ENCODE measurements at regions not wholly inside any gene's neighbourhood (a gene's known extent, or its start where the extent isn't known, plus 50 kb on each side); places are given as distances from the start of the nearest gene placed in this dataset.

DNA sequence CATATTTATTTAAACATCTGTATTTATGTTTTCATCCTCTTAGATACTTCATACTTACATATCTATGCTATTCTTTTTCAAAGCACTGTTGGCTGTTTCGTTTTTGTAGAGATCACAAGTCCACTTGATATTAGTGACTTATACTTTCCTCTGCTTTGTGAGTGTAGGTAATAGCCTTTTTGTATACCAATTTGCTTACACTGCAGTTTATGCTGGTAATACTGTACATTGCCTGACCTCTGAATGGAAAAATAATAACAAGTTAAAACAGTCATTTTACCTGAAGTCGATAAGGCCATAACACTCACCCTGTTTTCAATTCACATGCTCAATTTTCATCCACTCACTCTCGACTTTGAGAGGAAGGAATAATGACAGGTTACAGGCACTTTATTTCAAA is 89.9 kb upstream of the NANOGP8 start:
- Histone ChIP-seq H3K9ac (ENCODE audit: insufficient read length) (no peak overlapping the region), H3K9me3 (ENCODE audit: low read depth, low read length) (no peaks in the 10 kb centered on the region), H3K27ac (no peak overlapping the region), H3K36me3 (ENCODE audit: insufficient read depth, low read length) (no peaks in the 10 kb centered on the region), H3K4me3 (no peak overlapping the region)
- DNase-seq (ENCODE audit: low read depth, low spot score): no peak
- TF ChIP-seq POLR2AphosphoS5 (IDR thresholded peaks at IDR 0.05; ENCODE audit: borderline replicate concordance, low read depth, low read length) (no peak), FOXP2 (optimal IDR thresholded peaks at IDR 0.05; ENCODE audit: control extremely low read depth, extremely low read length, insufficient read depth) (no peak), EZH2 (IDR thresholded peaks at IDR 0.05) (no peak)

DNA sequence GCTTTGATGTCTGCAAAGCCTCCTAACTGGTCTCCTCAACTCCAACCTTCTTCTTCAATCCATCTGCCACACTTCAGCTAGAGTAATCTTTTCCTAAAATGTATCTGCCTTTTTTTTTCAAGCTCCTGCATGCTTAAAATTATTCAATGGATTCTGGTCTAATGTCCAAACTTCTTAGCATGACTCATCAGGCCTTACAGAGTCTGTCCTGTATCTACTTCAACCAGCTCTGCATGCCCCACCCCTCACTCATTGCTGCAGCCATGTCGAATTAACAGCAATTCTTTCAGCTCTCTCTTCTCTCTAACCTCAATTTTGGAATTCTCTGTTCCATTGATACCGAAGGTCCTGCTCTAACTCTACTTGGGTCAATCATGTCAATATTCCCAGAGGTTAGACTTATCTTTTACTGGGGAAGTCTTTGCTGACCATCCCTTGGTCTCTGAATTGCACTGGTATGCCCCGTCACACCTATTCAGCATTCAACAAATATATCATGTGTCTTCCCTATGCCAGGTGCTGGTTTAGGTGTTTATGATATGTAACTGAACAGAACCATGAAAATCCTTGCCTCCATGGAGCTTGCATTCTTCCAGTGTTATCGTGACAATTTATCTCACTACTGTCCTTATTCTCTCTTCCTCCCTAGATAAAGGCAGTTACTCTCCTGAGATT is 88.5 kb upstream of the NANOGP8 start:
- Histone ChIP-seq H3K4me3 (no peak overlapping the region), H3K9me3 (ENCODE audit: low read depth, low read length) (no peaks in the 10 kb centered on the region), H3K9ac (ENCODE audit: insufficient read length) (no peak overlapping the region), H3K36me3 (ENCODE audit: insufficient read depth, low read length) (no peaks in the 10 kb centered on the region), H3K27ac (no peak overlapping the region)
- no peak for TF ChIP-seq EZH2 (IDR thresholded peaks at IDR 0.05)
- no peak for TF ChIP-seq POLR2AphosphoS5 (IDR thresholded peaks at IDR 0.05; ENCODE audit: borderline replicate concordance, low read depth, low read length)
- TF ChIP-seq FOXP2 (optimal IDR thresholded peaks at IDR 0.05; ENCODE audit: control extremely low read depth, extremely low read length, insufficient read depth): no peak
- DNase-seq (ENCODE audit: low read depth, low spot score): no peak

DNA sequence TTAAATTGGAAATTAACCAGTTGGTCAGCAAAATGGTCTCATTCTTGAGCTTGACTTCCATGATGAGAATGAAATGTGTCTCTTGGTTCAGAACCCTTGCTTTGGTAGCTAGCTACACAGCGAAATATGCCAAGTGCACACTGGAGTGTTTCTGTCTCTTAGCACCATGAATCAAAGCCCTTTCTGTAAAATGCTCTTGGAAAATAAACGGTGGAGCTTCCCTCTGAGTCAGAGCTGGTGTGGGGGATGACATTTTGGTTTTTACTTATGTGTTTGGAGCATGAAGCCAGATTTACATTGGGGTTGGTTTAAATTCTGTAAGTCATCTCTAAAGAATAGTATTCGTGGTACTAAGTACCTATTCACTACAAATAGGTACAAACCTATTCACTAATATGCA is 85.1 kb upstream of the NANOGP8 start:
- no peak for DNase-seq (ENCODE audit: low read depth, low spot score)
- TF ChIP-seq EZH2 (IDR thresholded peaks at IDR 0.05) (no peak), POLR2AphosphoS5 (IDR thresholded peaks at IDR 0.05; ENCODE audit: borderline replicate concordance, low read depth, low read length) (no peak), FOXP2 (optimal IDR thresholded peaks at IDR 0.05; ENCODE audit: control extremely low read depth, extremely low read length, insufficient read depth) (no peak)
- no peaks in the 10 kb centered on the region for H3K36me3 ChIP-seq (ENCODE audit: insufficient read depth, low read length)
- no peak overlapping the region for H3K9ac ChIP-seq (ENCODE audit: insufficient read length)
- H3K27ac ChIP-seq: no peak overlapping the region
- H3K9me3 ChIP-seq (ENCODE audit: low read depth, low read length): no peaks in the 10 kb centered on the region
- H3K4me3 ChIP-seq: no peak overlapping the region

DNA sequence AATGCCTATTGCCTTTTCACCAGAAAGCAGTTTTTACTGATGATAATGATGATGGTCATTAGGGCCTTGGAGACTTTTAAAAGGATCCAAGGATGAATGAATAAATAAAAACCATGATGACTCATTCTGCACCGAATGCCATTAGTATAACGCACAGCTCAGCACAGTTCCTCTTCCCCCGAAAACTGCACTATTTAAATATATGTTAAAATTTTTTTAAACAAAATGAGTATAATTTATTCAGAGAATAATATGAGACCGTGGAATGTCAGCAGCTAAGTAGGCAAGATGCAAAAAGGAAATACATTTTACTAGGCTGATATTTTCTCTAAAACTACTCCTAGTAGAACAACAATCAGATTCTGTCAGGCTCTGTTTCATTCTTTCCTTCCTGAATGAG is 83.4 kb upstream of the NANOGP8 start:
- no peak for TF ChIP-seq FOXP2 (optimal IDR thresholded peaks at IDR 0.05; ENCODE audit: control extremely low read depth, extremely low read length, insufficient read depth)
- Histone ChIP-seq H3K27ac (peak overlapping the region; percentile 85; the same call in 1 of the 2 replicates), H3K4me3 (peak overlapping the region; percentile 57), H3K36me3 (ENCODE audit: insufficient read depth, low read length) (no peaks in the 10 kb centered on the region), H3K9me3 (ENCODE audit: low read depth, low read length) (no peaks in the 10 kb centered on the region), H3K9ac (ENCODE audit: insufficient read length) (no peak overlapping the region)
- DNase-seq (ENCODE audit: low read depth, low spot score): peak; percentile 5

DNA sequence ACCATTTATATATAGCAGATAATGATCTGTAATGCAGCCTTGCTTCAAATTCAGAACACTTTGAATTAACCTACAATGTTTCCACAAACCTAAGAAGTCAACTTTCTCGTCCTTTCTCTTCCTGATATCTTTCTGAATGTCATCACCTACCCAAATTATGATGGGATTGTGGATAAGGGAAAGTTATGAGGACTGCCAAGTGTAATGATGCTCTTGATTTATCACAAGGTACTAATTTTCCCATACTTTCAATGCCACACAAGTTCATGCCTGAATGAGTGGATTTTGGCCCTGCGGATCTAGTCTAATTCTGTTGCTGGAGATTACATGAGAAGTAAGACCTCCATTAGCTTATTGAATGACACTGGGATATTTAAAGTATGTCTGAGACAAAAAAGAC is 82.6 kb upstream of the NANOGP8 start:
- no peak for TF ChIP-seq EZH2 (IDR thresholded peaks at IDR 0.05)
- TF ChIP-seq FOXP2 (optimal IDR thresholded peaks at IDR 0.05; ENCODE audit: control extremely low read depth, extremely low read length, insufficient read depth): no peak
- no peak for TF ChIP-seq POLR2AphosphoS5 (IDR thresholded peaks at IDR 0.05; ENCODE audit: borderline replicate concordance, low read depth, low read length)
- Histone ChIP-seq H3K4me3 (no peak overlapping the region), H3K9me3 (ENCODE audit: low read depth, low read length) (no peaks in the 10 kb centered on the region), H3K9ac (ENCODE audit: insufficient read length) (no peak overlapping the region), H3K36me3 (ENCODE audit: insufficient read depth, low read length) (no peaks in the 10 kb centered on the region), H3K27ac (no peak overlapping the region; the same call in 1 of the 2 replicates)
- DNase-seq (ENCODE audit: low read depth, low spot score): no peak

DNA sequence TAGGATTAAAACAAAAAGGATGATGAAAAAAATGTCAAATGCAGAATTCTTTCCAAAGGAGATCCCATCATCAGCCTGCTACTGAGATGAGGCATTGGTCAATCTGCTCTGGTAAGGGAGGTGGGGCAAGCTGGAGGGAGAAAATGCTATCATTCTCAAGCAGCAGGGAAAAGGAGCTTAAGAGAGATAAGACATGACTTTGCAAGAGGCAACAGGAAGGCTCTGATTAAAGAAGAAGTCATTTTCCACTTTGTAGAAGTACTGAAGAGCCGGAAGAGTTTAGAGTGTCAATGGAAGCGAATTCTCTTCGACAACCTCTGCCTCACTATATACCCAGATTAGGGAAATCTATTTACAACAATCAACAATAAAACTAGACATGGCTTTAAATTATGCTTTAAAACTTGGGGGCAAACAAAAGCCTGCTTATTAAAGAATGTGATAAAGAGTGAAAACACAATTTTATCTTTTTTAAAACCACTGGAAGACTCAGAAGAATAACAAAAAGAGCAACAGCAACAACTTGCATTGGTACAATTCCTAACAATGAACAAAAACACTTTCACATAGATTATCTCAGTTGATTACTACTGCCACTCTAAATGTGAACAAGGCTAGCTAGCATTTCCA is 81.8 kb upstream of the NANOGP8 start:
- H3K9ac ChIP-seq (ENCODE audit: insufficient read length): no peak overlapping the region
- no peaks in the 10 kb centered on the region for H3K9me3 ChIP-seq (ENCODE audit: low read depth, low read length)
- H3K27ac ChIP-seq: no peak overlapping the region
- TF ChIP-seq POLR2AphosphoS5 (IDR thresholded peaks at IDR 0.05; ENCODE audit: borderline replicate concordance, low read depth, low read length): no peak
- TF ChIP-seq FOXP2 (optimal IDR thresholded peaks at IDR 0.05; ENCODE audit: control extremely low read depth, extremely low read length, insufficient read depth): no peak
- TF ChIP-seq EZH2 (IDR thresholded peaks at IDR 0.05): no peak
- H3K4me3 ChIP-seq: no peak overlapping the region
- no peak for DNase-seq (ENCODE audit: low read depth, low spot score)
- H3K36me3 ChIP-seq (ENCODE audit: insufficient read depth, low read length): no peaks in the 10 kb centered on the region

DNA sequence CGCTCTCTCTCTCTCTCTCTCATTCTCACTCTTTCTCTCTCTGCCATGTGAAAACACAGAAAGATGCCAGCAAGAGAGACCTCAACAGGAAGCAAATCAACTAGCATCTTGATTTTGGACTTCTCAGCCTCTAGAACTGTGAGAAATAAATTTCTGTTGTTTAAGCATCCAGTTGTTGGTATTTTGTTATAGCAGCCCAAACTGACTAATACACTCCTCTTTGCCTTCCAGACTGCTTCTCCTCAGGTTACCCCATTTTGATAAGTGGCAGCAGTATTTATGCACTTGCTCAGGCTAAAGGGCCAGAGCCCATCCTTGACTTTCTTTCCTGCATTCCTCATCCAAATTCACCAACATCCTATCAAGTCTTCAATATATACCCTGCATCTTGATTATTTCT is 76.6 kb upstream of the NANOGP8 start:
- no peak for DNase-seq (ENCODE audit: low read depth, low spot score)
- no peak overlapping the region for H3K27ac ChIP-seq
- no peaks in the 10 kb centered on the region for H3K36me3 ChIP-seq (ENCODE audit: insufficient read depth, low read length)
- H3K9ac ChIP-seq (ENCODE audit: insufficient read length): no peak overlapping the region
- no peaks in the 10 kb centered on the region for H3K9me3 ChIP-seq (ENCODE audit: low read depth, low read length)
- no peak overlapping the region for H3K4me3 ChIP-seq
- TF ChIP-seq FOXP2 (optimal IDR thresholded peaks at IDR 0.05; ENCODE audit: control extremely low read depth, extremely low read length, insufficient read depth) (no peak), EZH2 (IDR thresholded peaks at IDR 0.05) (no peak), POLR2AphosphoS5 (IDR thresholded peaks at IDR 0.05; ENCODE audit: borderline replicate concordance, low read depth, low read length) (no peak)

DNA sequence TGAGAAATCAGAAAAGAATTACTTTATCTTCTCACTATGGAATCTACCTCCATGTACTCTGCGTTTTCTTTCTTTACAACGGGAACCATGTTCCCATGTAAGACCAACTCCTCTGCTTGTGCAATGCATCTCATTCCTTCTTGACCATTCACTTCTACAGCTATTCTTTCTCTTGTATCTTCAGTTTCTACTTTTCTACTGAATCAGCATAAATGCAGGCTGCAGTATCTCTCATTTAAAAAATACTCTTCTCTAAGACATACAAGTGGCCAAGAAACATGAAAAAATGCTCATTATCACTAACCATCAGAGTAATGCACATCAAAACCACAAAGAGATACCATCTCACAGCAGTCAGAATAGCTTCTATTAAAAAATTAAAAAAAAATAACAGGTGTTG is 74.1 kb upstream of the NANOGP8 start:
- TF ChIP-seq EZH2 (IDR thresholded peaks at IDR 0.05) (no peak), FOXP2 (optimal IDR thresholded peaks at IDR 0.05; ENCODE audit: control extremely low read depth, extremely low read length, insufficient read depth) (no peak)
- Histone ChIP-seq H3K36me3 (ENCODE audit: insufficient read depth, low read length) (no peaks in the 10 kb centered on the region), H3K27ac (no peak overlapping the region), H3K9ac (ENCODE audit: insufficient read length) (no peak overlapping the region), H3K4me3 (no peak overlapping the region), H3K9me3 (ENCODE audit: low read depth, low read length) (no peaks in the 10 kb centered on the region)
- DNase-seq (ENCODE audit: low read depth, low spot score): no peak

DNA sequence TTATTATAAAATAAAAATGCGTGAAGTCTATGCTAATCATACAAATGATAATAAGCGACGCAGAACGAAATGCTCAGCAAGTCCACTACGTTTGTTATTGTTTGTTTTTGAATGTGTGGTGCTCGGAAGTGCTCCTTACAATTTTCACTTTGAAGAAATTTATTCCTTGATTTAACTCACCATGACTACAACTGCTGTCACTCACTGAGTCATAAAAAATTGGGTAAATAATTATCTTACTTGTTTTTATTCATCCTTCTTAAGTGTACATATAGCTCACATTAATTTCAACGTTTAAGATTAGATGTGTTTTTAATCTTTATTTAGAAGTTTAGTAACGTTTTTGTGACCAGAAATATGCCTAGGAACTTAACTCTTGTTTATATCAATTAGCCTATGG is 66.7 kb upstream of the NANOGP8 start:
- no peaks in the 10 kb centered on the region for H3K36me3 ChIP-seq (ENCODE audit: insufficient read depth, low read length)
- TF ChIP-seq FOXP2 (optimal IDR thresholded peaks at IDR 0.05; ENCODE audit: control extremely low read depth, extremely low read length, insufficient read depth): no peak
- no peak for TF ChIP-seq EZH2 (IDR thresholded peaks at IDR 0.05)
- no peak for TF ChIP-seq POLR2AphosphoS5 (IDR thresholded peaks at IDR 0.05; ENCODE audit: borderline replicate concordance, low read depth, low read length)
- no peak for DNase-seq (ENCODE audit: low read depth, low spot score)
- H3K27ac ChIP-seq: no peak overlapping the region
- H3K9ac ChIP-seq (ENCODE audit: insufficient read length): no peak overlapping the region
- H3K9me3 ChIP-seq (ENCODE audit: low read depth, low read length): no peaks in the 10 kb centered on the region
- no peak overlapping the region for H3K4me3 ChIP-seq

All from SK-N-MC (cell line).